Activated naive CD4-positive, alpha-beta T cell treated with Interleukin-2 at 50 U/mL for 16 hours (primary cell): ENCODE measurements at regions not wholly inside any gene's neighbourhood (a gene's known extent, or its start where the extent isn't known, plus 50 kb on each side); places are given as distances from the start of the nearest gene placed in this dataset.
"Not testable (repeated sequence)": the region's sequence is repeated elsewhere in the genome, so short reads cannot be mapped to it uniquely, and the experiment has no call there.

Experiments
- DNase-seq: peaks from one replicate; pipeline ENCODE4 v3.0.0-alpha.2; 2020

DNA sequence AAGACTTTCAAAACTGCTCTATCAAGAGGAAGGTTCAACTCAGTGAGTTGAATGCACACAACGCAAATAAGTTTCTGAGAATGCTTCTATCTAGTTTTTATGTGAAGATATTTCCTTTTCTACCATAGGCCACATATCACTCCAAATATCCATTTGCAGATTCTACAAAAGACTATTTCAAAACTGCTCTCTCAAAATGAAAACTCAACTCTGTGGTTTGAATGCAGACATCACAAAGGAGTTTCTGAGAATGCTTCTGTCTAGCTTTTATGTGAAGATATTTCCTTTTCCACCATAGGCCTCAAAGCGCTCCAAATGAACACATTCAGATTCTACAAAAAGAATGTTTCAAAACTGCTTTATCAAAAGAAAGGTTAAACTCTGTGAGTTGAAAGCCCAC, 1093.1 kb upstream of the DEFB115 start:
- not testable (repeated sequence) for DNase-seq

DNA sequence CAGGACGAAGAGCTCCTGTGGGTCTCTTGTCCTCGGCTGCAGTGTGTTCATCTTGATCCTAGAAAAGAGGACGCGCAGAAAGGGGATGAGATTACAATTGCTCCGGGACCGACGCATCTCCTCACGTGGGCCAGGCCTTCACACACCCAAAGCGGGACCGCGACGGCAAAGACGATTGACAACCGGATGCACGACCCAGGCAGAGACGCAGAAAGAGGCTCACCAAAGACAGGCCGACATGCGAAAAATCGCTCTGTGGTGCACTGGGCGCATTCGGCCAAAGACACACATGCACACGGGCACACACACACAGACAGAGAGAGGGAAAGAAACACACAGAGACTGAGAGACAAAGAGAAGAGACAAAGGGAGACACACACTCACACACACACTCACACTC, 1089.9 kb upstream of the DEFB115 start:
- DNase-seq, result no peak

DNA sequence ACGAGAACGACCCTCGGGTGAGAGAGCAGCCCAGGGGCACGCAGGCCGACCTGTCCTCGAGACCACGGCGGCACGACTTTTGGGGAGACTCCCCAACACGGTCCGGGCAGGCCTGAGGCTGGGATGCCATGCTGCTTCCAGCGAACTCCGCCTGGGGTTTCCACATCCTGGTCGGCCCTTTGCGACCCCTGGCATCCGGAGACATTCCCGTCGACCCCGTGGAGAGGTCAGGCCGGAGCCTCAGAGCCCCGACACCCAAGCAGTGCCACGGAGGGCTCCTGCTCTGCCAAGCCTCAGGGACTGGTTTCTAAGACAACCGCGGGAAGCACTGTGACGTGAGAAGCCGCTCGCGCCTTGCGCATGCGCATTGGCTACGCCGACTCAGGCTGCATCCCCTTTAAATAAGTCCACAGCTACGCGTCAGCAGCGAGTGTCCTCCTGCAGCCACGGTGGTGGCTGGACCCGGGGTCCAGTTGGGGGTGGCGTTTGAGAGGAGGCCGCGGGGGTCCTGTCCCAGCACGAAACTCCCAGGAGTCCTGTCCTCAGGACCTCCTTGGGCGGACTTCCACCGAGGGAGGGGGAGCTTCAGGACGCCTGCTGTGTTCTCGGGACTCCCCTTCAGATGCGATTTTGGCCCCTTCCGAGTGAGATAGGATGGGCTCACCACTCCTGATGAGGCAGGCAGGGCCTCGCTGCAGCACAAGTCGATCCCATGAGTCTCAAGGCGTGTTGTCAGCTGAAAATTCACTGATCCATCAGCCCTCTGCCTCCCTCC, 1089.3 kb upstream of the DEFB115 start:
- peak; percentile 7 for DNase-seq

DNA sequence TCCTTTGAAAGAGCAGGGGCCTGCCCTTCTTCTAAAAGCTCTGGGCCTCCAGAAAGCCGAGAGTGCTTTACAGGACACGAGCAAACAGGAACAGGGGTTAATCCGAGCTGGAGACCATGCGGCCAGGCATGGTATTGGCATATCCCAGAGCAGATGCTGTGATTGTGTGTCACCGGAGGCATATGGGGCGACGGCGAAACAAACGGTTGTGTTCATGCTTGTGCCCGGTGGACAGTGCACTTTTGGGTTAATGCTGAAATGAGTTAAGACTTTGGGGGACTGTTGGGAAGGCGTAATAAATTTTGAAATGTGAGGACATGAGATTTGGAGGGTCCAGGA, 1088.7 kb upstream of the DEFB115 start:
- no peak for DNase-seq

DNA sequence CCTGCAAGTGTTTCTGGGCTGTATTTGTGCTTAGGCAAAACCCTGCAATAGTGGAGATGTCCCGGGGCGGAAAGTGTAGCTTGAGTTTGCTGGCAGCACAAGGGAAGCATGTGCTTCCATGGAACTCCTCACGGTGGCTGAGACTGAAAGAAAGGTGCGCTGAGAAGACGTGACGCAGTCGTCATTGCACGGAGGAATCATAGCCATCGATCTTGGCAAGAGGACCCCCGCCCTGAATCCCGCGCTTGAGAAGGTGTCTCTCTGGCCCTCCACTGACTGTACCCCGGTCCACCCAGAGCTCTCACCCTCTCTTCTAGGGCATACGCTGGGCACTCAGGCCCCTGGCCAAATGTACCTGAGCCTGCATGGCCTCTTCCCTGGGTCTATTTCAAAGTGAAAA, 1081.8 kb upstream of the DEFB115 start:
- no peak for DNase-seq

DNA sequence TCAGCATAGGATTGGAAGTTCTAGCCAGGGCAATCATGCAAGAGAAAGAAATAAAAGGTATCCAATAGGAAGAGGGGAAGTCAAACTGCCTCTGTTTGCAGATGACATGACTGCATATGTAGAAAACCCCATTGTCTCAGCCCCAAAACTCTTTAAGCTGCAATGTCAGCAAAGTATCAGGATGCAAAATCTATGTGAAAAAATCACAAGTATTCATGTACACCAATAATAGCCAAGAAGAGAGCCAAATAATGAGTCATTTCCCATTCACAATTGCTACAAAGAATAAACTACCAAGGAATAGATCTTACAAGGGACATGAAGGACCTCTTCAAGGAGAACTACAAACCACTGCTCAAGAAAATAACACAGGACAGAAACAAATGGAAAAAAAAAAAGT, 1074.3 kb upstream of the DEFB115 start:
- DNase-seq, result not testable (repeated sequence)

DNA sequence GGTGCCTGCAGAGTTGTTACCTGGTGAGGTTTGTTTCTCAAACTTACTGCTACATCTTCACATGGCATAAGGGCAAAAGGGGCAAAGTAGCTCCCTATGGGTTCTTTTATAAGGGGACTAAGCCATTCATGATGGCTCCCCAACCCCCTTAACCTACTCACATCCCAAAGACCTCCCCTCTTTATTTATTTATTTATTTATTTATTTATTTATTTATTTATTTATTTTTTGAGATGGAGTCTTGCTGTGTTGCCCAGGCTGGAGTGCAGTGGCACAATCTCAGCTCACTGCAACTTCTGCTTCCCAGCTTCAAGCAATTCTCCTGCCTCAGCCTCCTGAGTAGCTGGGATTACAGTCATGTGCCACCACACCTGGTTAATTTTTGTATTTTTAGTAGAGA, 1065.7 kb upstream of the DEFB115 start:
- DNase-seq, result not testable (repeated sequence)

DNA sequence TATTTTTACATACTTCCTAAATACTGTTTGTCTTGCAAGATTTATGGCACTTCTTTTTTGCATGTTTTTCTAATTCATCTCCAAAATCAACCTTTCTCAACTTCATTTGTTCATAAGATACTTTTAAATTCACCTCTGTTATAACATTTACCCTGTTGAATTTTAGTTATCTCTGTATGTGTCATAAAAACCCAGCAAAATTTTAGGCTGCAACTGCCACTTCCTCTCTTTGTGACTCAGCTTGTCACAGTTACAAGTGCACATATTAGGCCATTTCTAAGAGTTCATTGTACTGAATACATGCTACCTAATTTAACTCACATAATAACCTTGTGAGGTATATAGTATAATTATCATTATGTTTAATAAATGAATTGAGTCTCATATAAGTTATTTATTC, 1023.0 kb upstream of the DEFB115 start:
- DNase-seq, result not testable (repeated sequence)

DNA sequence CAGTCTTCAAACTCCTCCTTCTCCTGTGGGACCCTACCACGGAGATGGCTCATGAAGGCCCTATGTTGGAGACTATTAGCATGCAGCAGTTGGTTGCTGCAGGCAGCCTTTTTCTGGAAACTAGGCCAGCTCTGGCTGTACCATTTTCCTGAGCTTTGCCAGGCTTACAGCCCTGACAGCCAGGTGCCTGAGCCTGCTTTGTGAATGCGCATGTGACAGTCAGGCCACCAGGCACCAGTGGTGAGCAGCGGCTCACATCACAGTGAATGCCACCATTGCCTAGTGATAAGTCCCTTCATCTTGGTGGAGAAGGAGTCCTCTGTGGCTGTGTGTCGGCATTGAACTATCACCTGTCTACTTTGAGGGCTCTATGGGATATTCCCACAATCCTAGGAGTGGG, 982.4 kb upstream of the DEFB115 start:
- not testable (repeated sequence) for DNase-seq

DNA sequence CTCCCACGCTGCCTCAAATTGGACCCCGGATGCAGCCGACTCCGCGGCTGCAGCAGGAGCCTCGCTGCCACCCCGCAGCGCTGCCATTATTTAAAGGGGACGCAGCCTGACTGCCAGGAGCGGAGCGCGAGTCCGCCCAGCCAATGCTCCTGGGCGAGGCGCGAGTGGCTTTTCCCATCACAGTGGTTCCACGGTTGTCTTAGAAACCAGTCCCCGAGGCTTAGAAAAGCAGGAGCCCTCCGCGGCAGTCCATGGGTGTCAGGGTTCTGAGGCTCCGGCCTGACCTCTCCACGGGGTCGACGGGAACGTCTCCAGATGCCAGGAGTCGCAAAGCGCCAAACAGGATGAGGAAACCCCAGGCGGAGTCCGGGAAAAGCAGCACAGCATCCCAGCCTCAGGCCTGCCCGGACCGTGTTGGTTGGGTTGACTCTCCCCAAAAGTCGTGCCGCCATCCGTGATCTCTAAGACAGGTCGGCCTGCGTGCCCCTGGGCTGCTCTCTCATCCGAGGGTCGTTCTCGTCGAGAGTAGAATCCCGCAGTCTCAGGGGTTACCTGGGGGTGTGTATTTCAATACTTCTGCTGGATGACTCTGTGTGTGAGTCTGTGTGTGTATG, 975.8 kb upstream of the DEFB115 start:
- DNase-seq, result no peak

DNA sequence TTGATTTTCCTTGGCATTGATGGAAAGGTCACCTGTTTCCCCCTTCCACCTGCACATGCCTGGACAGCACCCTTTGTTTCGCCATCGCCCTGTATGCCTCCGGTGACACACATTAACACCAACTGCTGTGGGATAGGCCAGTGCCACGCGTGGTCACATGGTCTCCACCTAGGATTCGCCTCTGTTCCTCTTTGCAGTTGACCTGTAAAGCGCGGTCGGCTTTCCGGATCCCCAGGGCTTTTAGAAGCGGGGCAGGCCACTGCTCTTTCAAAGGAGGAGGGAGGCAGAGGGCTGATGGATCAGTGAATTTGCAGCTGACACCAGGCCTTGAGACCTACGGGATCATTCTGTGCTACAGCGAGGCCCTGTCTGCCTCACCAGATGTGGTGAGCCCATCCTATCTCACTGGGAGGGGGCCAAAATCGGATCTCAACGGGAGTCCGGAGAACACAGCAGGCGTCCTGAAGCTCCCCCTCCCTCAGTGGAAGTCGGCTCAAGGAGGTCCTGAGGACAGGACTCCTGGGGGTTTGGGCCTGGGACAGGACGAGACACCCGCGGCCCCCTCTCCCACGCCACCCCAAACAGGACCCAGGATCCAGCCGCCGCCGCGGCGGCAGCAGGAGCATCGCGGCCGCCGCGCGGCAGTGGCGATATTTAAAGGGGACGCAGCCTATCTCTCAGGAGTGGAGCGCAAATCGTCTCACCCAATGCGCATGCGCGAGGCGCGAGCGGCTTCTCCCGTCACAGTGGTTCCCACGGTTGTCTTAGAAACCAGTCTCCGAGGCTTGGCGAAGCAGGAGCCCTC, 973.8 kb upstream of the DEFB115 start:
- DNase-seq, result peak; percentile 82

DNA sequence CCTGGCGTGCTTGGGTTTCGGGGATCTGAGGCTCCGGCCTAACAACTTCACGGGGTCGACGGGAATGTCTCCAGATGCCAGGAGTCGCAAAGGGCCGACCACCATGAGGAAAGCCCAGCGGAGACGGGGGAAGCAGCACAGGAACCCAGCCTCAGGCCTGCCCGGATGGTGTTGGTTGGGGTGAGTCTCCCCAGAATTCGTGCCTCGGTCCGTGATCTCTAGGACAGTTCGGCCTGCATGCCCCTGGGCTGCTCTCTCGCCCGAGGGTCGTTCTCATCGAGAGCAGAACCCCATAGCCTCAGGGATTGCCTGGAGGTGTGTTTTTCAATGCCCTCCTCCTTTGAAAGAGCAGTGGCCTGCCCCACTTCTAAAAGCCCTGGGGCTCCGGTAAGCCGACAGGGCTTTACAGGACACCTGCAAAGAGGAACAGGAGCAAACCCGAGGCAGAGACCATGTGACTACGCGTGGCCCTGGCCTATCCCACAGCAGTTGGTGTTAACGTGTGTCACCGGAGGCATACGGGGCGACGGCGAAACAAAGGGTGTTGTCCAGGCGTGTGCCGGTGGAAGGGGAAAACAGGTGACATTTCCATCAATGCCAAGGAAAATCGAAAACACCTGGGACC, 973.1 kb upstream of the DEFB115 start:
- DNase-seq, result no peak

DNA sequence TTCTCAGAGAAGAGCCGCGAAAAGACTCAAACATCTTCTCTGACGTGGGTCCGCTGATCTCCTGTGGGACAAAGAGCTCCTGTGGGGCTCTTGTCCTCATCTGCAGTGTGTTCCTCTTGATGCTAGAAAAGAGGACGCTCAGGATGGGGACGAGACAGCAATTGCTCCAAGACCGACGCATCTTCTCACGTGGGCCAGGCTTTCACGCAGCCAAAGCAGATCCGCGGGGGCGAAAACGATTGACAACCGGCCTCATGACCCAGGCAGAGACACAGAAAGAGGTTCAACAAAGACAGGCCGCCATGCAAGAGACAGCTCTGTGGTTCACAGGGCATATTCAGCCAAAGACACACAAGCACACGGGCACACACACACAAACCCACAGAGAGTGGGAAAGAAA, 971.8 kb upstream of the DEFB115 start:
- no peak for DNase-seq

DNA sequence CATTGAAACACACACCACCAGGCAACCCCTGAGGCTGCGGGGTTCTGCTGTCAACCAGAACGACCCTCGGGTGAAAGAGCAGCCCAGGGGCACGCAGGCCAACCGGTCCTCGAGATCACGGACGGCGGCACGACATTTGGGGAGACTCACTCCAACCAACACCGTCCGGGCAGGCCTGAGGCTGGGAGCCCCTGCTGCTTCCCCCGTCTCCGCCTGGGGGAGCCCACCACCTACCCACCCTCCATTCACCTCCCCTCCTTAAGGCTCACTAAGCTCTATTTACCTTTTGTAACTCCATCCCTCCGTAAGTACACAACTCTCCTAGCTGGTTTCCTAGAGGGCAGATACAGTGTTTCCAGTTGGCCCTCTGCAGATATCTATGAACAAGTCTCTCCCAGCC, 971.3 kb upstream of the DEFB115 start:
- no peak for DNase-seq

DNA sequence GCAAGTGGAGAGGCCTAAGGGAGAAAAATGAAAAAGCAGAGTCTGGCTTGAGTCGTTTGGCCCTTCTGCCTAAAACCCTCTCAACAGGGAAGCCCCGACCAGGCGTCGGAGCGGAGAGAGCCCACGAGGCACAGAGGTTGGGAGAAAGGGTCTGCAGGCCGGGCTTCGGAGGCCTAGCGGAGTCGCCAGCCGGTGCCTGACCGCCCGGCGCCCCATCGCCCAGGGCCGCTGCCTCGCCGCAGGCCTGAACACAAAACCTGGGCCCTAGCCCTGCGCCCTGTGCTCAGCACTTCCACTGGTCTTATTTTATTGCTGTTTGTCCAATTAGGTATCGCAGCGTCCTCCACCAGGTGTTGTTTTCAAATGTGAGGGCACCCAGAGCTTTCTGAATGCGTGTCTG, 970.0 kb upstream of the DEFB115 start:
- DNase-seq, result not testable (repeated sequence)

DNA sequence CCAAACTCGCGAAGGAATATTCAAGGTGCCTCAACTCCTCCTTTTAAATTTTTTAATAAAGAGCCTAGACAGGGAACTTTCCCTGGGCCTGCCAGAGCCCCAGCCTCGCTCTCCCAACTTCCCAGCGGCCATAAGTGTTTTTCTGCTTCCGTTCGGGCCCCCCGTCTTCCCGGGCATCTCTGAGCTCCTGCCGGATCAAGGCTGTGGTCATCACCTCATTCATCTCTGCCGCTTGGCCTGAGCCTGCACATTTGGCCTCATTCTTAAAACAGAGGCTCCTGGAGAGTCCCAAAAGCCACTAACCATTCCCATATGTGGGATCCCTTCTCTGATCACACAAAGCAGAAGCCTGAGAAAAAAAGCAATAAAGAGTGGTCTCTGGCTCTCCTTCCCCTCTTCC, 969.1 kb upstream of the DEFB115 start:
- no peak for DNase-seq

DNA sequence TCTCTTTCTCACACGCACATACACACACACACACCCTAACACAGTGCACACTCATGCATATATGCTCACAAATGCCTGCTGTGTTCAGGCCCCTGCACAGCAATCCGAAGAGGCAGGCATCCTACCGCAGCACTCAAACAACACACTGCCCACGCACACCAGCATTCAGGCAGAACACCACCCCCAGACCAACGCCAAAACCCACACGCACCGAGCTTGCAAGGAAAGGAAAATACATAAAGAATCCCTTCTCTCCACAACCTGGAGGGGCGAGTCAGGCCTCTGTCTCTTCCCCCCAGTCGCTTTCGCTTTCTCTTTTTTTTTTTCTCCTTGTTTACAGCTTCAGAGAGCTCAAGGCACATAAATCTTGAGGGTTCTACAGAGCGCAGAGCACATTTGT, 968.4 kb upstream of the DEFB115 start:
- DNase-seq, result peak; percentile 34

DNA sequence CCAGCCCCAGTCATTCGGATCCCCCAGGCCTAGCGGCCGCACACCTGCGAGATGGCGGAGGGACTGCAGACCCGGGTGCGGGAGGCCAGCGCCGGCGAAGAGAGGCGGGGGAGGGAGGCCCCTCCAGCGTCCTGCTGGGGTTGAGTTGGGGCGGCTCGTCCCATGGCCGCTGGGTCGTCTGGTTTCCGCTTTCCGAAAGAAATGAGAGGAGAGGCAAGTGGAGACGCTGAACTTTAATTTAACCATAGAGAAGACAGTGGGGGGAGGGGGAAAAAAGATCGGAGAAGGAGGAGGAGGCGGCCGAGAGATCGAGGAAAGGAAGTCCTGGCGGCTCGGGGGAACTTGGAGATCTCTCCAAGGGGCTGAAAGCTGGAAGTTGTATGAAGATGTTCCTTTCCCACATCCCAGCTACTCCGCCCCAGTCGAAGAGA, 967.7 kb upstream of the DEFB115 start:
- DNase-seq, result peak; percentile 26

DNA sequence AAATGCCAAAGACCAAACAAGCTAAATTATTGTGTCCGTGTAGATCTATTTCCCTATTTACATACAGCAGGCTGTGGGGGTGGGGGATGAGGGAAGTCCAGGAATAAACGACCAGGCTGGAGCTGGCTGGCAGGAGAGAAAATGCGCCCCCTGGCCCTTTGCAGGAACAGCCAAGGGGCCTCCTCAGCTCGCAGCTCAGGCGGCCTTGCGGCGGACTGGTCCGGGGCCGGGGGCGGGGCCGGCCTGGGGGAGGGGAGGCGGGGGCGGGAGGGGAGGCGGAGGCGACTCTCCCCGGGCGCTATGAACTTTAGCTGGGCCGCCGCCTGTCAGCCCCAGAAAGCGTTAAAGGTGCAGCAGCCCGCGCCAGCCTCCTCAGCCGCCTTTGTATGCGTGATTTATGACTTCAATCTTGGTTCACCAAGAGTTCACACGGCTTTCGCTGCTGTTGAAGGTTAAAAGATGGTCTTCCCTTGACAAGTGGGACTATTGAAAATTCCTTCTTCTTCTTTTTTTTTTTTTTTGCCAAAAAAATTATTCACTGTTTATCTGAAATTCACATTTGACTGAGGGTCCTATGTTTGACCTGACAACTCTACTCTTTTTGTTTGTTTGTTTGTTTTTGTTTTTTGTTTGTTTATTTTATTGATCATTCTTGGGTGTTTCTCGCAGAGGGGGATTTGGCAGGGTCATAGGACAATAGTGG, 967.0 kb upstream of the DEFB115 start:
- DNase-seq, result peak; percentile 37

DNA sequence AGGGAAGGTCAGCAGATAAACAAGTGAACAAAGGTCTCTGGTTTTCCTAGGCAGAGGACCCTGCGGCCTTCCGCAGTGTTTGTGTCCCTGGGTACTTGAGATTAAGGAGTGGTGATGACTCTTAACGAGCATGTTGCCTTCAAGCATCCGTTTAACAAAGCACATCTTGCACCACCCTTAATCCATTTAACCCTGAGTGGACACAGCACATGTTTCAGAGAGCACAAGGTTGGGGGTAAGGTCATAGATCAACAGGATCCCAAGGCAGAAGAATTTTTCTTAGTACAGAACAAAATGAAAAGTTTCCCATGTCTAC, 966.4 kb upstream of the DEFB115 start:
- not testable (repeated sequence) for DNase-seq

DNA sequence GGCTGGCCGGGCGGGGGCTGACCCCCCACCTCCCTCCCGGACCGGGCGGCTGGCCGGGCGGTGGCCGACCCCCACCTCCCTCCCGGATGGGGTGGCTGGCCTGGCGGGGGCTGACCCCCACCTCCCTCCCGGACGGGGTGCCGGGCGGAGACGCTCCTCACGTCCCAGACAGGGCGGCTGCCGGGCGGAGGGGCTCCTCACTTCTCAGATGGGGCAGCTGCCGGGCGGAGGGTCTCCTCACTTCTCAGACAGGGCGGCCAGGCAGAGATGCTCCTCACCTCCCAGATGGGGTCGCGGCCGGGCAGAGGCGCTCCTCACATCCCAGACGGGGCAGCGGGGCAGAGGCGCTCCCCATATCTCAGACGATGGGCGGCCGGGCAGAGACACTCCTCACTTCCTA, 965.8 kb upstream of the DEFB115 start:
- DNase-seq, result not testable (repeated sequence)

DNA sequence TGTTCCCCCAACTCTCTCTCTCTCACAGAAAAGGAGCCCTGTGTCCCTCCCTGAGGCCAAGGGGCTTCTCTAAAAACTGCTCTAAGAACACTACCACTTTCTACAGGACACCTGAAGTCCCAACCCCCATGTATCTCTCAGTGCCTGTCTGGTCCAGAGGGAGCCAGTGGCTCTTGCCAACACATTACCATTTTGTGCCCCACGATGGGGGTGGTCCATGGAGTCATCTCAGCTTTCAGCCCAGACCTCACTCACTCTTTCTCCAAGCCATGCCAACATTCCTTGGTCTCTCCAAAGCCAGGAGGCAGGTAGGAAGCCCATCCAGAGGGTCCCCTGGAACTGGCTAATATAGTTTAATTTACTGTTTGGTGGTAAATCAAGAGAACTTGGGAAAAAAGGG, 962.1 kb upstream of the DEFB115 start:
- DNase-seq, result not testable (repeated sequence)

DNA sequence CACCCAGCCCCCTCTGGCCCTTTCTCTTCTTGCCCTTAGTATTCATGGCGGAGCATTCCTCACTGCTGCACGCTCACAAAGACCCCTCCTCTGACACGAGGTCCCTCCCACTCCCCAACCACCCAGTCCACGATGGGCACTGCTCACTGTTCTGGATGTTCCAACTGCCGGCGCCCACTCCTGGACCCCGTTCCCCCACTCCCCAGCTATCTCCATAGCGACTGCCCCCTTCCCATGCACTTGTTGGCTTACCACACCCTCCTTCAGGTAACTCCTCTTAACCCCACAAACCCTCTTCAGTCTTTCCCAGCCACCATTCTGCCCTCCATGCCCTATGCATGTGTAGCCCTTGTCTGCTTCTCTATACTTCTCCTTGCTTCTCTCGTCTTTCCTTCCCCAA, 961.5 kb upstream of the DEFB115 start:
- DNase-seq, result not testable (repeated sequence)
